Kidney capillary endothelial cell (primary cell): ENCODE measurements at regions not wholly inside any gene's neighbourhood (a gene's known extent, or its start where the extent isn't known, plus 50 kb on each side); places are given as distances from the start of the nearest gene placed in this dataset.

Experiments
- DNase-seq: peaks from one replicate; pipeline ENCODE4 v3.0.0-alpha.2; 2018; ENCODE audit warnings: low spot score

GRCh38 chr9:81250606-81251005 lies 438.7 kb downstream of the TLE1 start:
- no peak for DNase-seq

- DNase-seq, result no peak
Measured at GRCh38 chr9:81250041-81250440, 439.3 kb downstream of the TLE1 start.

GRCh38 chr9:81245254-81245956 lies 443.9 kb downstream of the TLE1 start:
- DNase-seq, result no peak

- DNase-seq, result no peak
Measured at GRCh38 chr9:81244631-81245030, 444.7 kb downstream of the TLE1 start.

- DNase-seq, result no peak
Measured at GRCh38 chr9:81242866-81243265, 446.5 kb downstream of the TLE1 start.

- DNase-seq, result no peak
Measured at GRCh38 chr9:81239388-81239787, 450.0 kb downstream of the TLE1 start.

GRCh38 chr9:81237565-81238231 lies 451.6 kb downstream of the TLE1 start:
- no peak for DNase-seq

- DNase-seq, result no peak
Measured at GRCh38 chr9:81234924-81235610, 454.3 kb downstream of the TLE1 start.

- no peak for DNase-seq
Measured at GRCh38 chr9:81231011-81231410, 458.3 kb downstream of the TLE1 start.

GRCh38 chr9:81227507-81228245 lies 461.7 kb downstream of the TLE1 start:
- DNase-seq, result no peak

- DNase-seq, result no peak
Measured at GRCh38 chr9:81225596-81225995, 463.8 kb downstream of the TLE1 start.

GRCh38 chr9:81224166-81225081 lies 464.9 kb downstream of the TLE1 start:
- no peak for DNase-seq

GRCh38 chr9:81214975-81215374 lies 474.4 kb downstream of the TLE1 start:
- no peak for DNase-seq

GRCh38 chr9:81213456-81213855 lies 475.9 kb downstream of the TLE1 start:
- DNase-seq, result no peak

- DNase-seq, result no peak
Measured at GRCh38 chr9:81211741-81212140, 477.6 kb downstream of the TLE1 start.

GRCh38 chr9:81207651-81208050 lies 481.7 kb downstream of the TLE1 start:
- DNase-seq, result no peak

GRCh38 chr9:81202292-81202691 lies 487.1 kb downstream of the TLE1 start:
- DNase-seq, result no peak

GRCh38 chr9:81195206-81195605 lies 494.1 kb downstream of the TLE1 start:
- DNase-seq, result no peak

- no peak for DNase-seq
Measured at GRCh38 chr9:81193362-81194339, 495.7 kb downstream of the TLE1 start.

GRCh38 chr9:81191222-81191621 lies 498.1 kb downstream of the TLE1 start:
- no peak for DNase-seq
